ENCODE measurements at regions not wholly inside any gene's neighbourhood (a gene's known extent, or its start where the extent isn't known, plus 50 kb on each side); places are given as distances from the start of the nearest gene placed in this dataset.

GRCh38 chr4:41835321-41835995 lies 86.9 kb upstream of the PHOX2B start:
- ChIA-PET CTCF (no interaction called here), RAD21 (ENCODE audit: low non-redundant PET in 1 of 2, low total read pairs in 2 of 2, uncharacterized antibody in 2 of 2, unreplicated experiment in 2 of 2) (no interaction called here), POLR2A (no interaction called here)
- Histone ChIP-seq H3K36me3 (ENCODE audit: control insufficient read depth in 1 of 2, insufficient read depth in 2 of 2, low read length in 2 of 2) (no peaks in the 10 kb centered on the region), H3K79me2 (ENCODE audit: insufficient read depth, low read length) (no peaks in the 10 kb centered on the region), H3K27ac (ENCODE audit: low read depth, low read length) (no peak overlapping the region), H3K9me3 (ENCODE audit: control insufficient read depth in 1 of 2, insufficient read depth in 1 of 2, low read depth in 1 of 2, low read length in 2 of 2) (no peaks in the 10 kb centered on the region), H3K4me2 (ENCODE audit: low read length) (no peak overlapping the region), H3K9me2 (ENCODE audit: insufficient read depth) (no peaks in the 10 kb centered on the region), H3K9ac (ENCODE audit: low read length) (no peak overlapping the region), H2AFZ (ENCODE audit: low read depth, low read length, poor library complexity, severe bottlenecking) (no peak overlapping the region), H3K27me3 (ENCODE audit: insufficient read depth, low read length) (0 out of 2 replicates have a peak, but pooled peaks cover 3% of the 10 kb centered on the region), H3K4me1 (ENCODE audit: control insufficient read depth in 1 of 2, insufficient read depth in 2 of 2, low read length in 2 of 2) (peaks cover 0 to 5% of the 10 kb centered on the region in 2 experiments; a peak in 2 of 4 replicates), H4K20me1 (ENCODE audit: insufficient read depth) (no peaks in the 10 kb centered on the region), H3K4me3 (replicated peaks in 1 of 2; ENCODE audit: low read depth in 1 of 2, low read length in 2 of 2) (no peak overlapping the region)
- ATAC-seq: no peak
- DNase-seq (ENCODE audit: low read depth, low spot score): no peak
- no peak for TF ChIP-seq ELF1 (IDR thresholded peaks at IDR 0.05; ENCODE audit: borderline replicate concordance, low read depth)
- TF ChIP-seq ZBTB33 (IDR thresholded peaks at IDR 0.05; ENCODE audit: extremely low read depth, insufficient replicate concordance, low read length): no peak
- TF ChIP-seq EGR1 (IDR thresholded peaks at IDR 0.05; ENCODE audit: low read depth): no peak
- TF ChIP-seq REST (IDR thresholded peaks at IDR 0.05; ENCODE audit: low read depth): no peak
- no peak for TF ChIP-seq SRF (IDR thresholded peaks at IDR 0.05; ENCODE audit: low read depth)
- no peak for TF ChIP-seq EZH2phosphoT487 (IDR thresholded peaks at IDR 0.05; ENCODE audit: borderline replicate concordance)
- no peak for TF ChIP-seq CTCF (IDR thresholded peaks at IDR 0.05 in 2 of 3, conservative IDR thresholded peaks at IDR 0.05 in 1 of 3; ENCODE audit: borderline replicate concordance in 1 of 3, insufficient read depth in 1 of 3, low read depth in 2 of 3, low read length in 2 of 3)
- no peak for TF ChIP-seq YY1 (IDR thresholded peaks at IDR 0.05; ENCODE audit: extremely low read depth, insufficient replicate concordance, low read depth, low read length)
- no peak for TF ChIP-seq MAX (IDR thresholded peaks at IDR 0.05)
- TF ChIP-seq EZH2 (IDR thresholded peaks at IDR 0.05): no peak
- no peak for TF ChIP-seq CEBPB (IDR thresholded peaks at IDR 0.05; ENCODE audit: low read depth)
- no peak for TF ChIP-seq ZNF274 (IDR thresholded peaks at IDR 0.05; ENCODE audit: low read depth, low read length)
- TF ChIP-seq SP1 (IDR thresholded peaks at IDR 0.05; ENCODE audit: low read depth): no peak
- BruUV-seq (replicated peaks): no TSS peak
- intact Hi-C loops (cut with micrococcal nuclease): no loop called here

Measured in HCT116 (cell line).